GM21390 (cell line): ENCODE measurements at regions not wholly inside any gene's neighbourhood (a gene's known extent, or its start where the extent isn't known, plus 50 kb on each side); places are given as distances from the start of the nearest gene placed in this dataset.
"Not testable (repeated sequence)": the region's sequence is repeated elsewhere in the genome, so short reads cannot be mapped to it uniquely, and the experiment has no call there.

Experiments
- ATAC-seq: cut with Tn5 transposase; IDR thresholded peaks from one replicate; pipeline ENCODE4 v1.9.1; 2021; ENCODE audit not compliant: unreplicated experiment

DNA sequence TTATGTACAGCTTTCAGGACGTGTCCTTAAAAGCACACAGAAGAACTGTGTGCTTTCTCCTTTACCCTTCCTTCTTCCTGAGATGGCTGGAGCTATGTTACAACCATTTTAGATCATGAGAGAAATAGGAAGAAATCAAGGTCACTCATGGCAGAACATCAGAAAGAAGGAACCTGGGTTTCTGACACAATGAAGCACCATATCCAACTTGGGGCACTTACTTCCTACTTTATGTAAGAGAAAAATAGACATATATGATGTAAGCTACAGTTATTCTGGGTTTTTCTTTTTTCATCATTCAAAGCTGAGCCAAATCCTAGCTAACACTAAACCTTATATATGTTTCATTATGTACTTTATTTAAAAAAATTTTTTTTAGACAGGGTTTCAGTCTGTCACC lies 79.5 kb downstream of the FAM161A start:
- ATAC-seq, result no peak

DNA sequence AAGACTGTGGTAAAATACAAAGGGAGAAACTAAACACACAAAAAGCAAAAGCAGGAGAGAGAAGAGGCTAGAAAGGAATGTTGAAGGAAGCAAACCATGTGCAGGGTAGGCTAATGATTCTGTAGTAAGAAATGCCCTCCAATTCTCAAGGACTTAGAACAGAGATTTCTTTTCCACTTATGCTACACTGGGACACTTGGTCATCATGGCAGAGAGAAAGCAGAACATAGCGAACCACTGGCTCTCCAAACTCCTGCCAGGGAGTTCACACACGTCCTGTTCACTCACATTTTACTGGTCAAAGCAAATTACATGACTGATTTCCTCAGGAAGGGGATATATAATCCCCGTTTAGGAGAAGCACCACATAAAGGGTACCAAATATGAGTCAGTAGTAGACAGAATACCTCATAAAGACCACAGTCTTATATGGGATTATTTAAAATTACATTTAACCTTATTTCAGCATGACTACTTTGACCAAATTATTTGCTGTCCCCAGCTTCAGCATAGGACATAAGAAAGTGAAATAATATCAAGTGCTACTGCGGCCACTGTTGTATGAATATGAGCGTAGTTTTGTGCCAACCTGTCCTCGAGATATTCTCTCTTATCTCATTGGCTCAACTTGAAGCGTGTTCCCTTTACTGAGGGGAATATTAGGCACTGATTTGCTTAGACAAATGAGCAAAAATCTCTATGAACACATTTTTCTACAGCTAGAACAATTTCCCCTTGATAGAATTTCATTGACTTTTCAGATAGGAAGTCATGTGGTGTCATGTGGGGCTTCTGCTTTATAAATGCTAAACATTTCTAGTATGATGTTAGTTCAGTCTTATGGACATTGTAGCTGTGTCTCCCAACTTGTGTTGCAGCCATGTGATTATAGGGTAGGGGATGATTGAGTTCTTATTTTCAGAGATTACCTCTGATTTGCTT lies 81.7 kb downstream of the FAM161A start:
- no peak for ATAC-seq

DNA sequence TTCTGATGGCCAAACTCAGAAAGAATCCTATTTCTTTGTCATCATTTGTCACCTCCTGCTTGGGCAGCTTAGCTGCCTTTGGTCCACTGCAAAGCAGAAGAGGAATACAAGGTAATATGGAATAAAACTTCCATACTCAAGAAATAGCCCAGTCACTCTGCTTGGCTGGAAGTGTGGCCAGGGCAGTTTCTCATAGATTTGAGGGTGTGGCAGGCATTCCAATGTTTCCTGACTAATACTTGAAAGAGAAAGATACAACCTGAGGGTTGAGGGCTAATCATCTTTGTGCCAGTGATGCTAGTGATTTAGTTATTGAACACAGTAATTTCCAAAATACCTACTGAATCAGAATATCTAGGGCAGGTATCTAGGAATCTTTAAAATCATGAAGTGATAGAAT lies 83.1 kb downstream of the FAM161A start:
- ATAC-seq, result no peak

DNA sequence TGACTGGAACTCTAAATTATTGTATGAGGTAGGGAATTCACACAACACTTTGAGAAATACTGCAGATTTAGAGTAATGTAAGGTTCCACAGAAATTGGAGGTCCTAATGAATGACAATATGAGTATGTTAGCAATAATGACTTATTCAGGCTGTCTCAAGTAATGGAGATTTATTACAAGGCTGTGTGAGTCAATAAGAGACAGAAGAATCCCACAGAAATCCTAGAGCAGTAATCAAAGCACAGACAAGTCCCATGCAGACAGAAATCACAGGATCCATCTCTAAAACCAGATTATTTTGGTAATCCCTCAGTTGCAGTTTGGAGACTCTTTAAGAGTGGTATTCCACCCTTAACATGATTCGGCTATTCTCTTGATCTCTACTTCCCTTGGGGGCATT lies 83.6 kb downstream of the FAM161A start:
- ATAC-seq, result no peak

GRCh38 chr2:61769093-61769675 lies 84.7 kb downstream of the FAM161A start:
- no peak for ATAC-seq

DNA sequence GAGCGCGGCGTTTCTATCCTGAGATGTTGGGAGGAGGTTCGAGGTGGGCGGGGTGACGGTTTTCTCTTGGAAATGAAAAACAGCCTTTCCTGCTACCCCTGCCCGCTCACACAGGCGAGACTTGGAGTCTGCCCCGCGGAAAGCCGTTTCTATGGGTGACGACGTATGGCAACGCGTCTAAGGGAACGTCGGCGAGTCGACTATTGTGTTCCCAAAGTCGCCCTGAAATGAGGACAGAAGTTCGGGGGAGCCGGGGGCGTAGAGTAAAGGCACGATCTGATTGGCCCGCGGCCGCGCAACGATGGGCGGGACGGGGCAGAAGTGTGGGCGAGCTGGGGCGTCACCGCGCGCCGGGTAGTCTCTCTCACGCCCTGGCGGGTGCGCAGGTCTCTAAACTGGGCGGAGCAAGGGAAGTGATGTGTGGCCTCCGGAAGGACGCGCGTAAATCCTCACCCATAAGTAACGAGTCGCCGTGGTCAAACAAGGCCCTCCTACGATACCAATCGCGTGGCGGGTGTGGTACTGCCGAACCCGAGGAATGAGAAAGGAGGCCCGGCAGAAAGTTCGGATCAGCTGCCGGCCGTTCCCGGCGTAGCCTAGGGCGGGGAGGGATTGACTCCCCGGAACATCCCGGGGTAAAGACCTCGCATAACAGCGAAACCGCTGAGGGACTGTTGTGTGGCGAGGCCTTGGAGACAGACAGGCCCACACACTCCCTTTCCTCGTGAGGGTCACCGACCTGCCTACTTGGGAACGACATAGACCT lies 89.6 kb downstream of the FAM161A start:
- ATAC-seq, result peak; percentile 98

GRCh38 chr2:61763605-61764034 lies 90.2 kb downstream of the FAM161A start:
- peak; percentile 21 for ATAC-seq

DNA sequence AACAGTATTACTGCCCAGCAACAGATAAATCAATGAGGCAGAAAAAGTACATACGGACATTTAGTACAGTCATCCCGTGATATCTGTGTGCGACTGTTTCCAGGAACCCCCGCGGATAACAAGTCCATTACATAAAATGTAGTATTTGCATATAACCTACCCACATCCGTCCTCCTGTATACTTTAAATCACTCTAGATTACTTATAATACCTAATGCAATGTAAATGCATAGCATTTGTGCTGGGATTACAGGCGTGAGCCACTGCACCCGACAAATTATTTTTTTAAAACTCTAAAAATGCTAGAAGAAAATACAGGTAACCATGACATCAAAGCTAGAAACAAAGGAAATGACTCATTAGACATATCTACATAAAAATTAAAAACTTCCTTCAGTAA lies 91.6 kb downstream of the FAM161A start:
- ATAC-seq, result no peak

DNA sequence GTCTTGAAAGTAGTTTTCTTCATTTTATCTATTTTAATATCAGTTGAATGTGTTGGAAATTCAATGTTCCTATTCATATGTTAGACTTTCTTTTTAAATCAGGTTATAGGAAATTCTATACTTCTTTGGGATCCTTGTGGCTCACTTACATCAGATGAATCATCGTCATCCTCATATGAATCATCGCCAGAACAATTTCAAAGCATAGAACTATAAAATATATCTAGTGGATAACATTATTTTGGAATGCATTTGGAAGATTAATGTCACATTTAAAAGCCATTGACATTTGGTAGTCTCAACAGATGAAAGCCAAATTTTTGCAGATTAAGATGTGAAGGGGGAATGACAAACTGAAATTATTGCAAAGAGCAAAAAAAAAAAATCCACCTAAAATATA lies 94.1 kb downstream of the FAM161A start:
- ATAC-seq, result no peak

- no peak for ATAC-seq
Observed at GRCh38 chr2:61759005-61759404, 94.9 kb downstream of the FAM161A start.

DNA sequence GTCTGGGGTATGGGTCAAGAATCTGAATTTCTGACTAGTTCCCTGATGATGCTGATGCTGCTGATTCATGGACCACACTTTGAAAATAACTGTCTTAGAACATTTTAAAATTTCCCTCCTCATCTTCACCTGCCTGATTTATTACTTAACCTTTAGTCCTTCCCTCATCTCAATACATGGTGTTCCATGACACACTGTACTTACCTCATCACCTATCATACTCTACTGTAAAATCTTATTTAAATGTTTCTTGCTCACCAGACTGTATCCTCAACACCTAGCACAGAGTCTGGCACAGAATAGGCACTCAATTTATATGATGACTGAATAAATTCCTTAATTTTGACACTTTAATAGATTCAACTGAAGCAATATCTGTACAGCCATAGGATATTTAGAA lies 95.7 kb downstream of the FAM161A start:
- ATAC-seq, result no peak

GRCh38 chr2:61753512-61753911 lies 100.3 kb downstream of the FAM161A start:
- ATAC-seq, result no peak

DNA sequence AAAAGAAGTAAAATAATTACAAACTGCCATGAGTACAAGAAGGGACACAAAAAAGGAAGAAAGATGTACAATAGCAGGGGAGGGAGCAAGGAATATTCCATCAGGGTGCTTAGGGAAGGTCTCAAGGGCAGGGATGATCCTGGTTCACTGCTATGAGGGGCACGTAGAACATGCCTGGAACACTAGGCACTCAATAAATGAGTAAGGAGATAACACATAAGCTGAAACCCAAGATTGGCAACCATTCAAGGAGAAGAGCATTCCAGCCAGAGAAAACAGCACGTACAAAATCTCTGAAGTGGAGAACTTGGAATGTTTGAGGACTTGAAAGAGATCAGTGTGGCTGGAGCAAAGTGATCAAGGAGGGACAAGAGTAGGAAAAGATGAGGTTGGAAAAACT lies 103.2 kb downstream of the FAM161A start:
- ATAC-seq, result no peak

GRCh38 chr2:61742955-61743354 lies 110.9 kb downstream of the FAM161A start:
- ATAC-seq, result no peak

DNA sequence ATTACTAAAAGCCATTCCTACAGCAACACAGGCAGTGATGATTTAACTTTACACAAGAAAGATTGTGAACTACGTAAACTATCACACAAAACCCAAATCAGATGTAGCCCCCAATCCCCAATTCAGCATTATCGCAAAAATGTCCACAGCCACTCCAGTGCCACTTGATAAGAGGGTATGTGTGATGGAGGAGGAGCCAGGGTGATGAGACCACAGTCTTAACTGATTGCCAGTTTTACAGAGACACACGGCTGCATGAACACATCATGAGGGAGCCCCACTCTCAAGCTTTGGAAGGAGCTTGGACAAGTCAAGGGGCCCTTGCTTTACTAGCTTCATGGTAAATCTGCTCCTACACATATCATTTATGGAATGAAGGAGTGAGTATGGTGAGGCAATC lies 116.0 kb downstream of the FAM161A start:
- no peak for ATAC-seq

DNA sequence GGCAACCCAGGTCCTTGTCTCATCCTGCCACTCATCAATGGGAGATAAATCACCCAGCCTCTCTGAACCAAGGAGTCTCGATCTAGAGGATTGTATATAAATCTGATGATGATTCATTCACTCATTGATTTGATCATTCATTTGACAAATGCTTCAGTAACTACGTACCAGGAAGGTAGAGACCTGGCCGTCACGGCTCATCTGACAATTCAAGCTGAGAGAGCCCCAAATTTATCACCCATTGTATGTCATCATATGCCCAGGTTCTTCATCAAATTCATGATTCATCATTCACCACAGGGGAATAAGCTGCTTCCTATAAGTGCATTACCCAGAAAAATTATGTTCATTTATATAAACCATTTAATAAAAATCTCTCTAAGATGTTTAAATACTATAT lies 116.9 kb downstream of the FAM161A start:
- ATAC-seq, result no peak

DNA sequence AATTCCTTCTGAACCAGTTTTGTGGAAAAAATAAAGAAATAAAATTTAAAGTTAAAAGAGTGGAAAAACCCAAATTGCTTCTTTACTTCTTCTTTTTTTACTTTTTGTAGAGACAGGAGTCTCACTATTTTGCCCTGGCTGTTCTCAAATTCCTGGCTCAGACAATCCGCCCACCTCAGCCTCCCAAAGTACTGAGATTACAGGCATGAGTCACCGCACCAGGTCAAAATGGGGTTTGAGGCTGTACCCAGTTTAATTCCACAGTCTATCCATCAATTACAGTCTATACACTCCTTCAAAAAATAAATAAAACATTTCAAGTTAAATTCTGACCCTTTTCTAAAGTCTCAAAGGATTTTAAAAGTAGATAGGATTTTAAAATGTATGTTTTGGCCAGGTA lies 120.3 kb downstream of the FAM161A start:
- ATAC-seq, result no peak

DNA sequence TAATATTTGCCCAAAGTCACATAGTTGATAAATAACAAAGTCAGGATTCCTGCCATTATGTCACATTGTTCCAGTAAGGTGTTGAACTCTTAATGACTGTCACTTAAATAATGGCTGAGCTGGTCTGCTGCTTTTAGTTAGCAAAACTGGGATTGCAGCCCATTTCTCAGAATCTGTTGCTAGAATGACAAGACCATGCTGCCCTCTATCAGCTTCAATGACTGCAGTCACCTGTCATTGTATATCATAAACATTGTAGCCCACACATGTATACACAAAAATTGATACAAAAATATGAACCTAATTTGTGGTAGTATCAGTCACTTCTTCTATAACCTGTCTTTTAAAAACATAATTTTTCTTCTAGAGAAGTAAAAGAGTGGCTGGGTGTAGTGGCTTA lies 121.1 kb downstream of the FAM161A start:
- no peak for ATAC-seq

DNA sequence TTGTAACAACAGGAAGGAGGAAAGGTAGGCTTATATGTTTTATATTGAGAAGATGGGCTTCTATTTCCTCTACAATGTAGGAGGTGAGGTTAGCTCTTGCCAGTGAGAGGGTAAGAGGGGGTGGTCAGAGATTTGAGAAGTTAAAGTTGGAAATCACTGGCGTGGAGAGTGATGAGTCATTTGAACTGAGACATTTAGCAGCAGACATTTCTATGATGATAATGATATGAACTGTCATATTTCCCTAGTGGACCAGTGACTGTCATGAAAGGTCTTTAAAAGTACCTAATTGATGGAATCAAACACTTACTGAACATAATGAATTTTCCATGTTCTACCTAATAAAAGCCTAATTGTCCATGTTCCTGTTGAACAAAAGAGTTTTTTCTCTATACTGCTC lies 126.1 kb downstream of the FAM161A start:
- no peak for ATAC-seq

GRCh38 chr2:61726456-61727209 lies 127.2 kb downstream of the FAM161A start:
- ATAC-seq, result no peak

- not testable (repeated sequence) for ATAC-seq
Observed at GRCh38 chr2:61723364-61723763, 130.5 kb downstream of the FAM161A start.
